HCT116 (cell line): ENCODE measurements at regions not wholly inside any gene's neighbourhood (a gene's known extent, or its start where the extent isn't known, plus 50 kb on each side); places are given as distances from the start of the nearest gene placed in this dataset.

Source experiments
- ATAC-seq: fragments of 200-7000 bp; cut with Tn5 transposase; 2 replicates; pipeline ENCODE4 v1.9.1; 2020; ENCODE audit warnings: mild to moderate bottlenecking, moderate library complexity
- BruUV-seq: library from RNA; stranded (reverse); fragments of 400-500 nt; replicated peaks from 2 replicates; lab custom pipeline; 2021; lab: Mats Ljungman, UMichigan
- CTCF ChIA-PET: fragments of 300-600 bp; sonication (Branson Sonifier 250); formaldehyde crosslinking; loops from one replicate; lab custom pipeline; 2021; ENCODE audit warnings: antibody characterized with exemption; lab: Charles Lee
- POLR2A ChIA-PET: fragments of 300-600, 350-600 bp; sonication (Branson Sonifier 250); formaldehyde crosslinking; loops from one replicate; lab custom pipeline; 2021; ENCODE audit warnings: antibody characterized with exemption; lab: Charles Lee
- RAD21 ChIA-PET, 2 experiments: fragments of 300-600 bp; sonication (Branson Sonifier 250); formaldehyde crosslinking; loops; one replicate each; lab custom pipeline; 2023; ENCODE audit warnings: low total read pairs in 2 of 2; ENCODE audit not compliant: uncharacterized antibody in 2 of 2, unreplicated experiment in 2 of 2, low non-redundant PET in 1 of 2; lab: Charles Lee
- DNase-seq: peaks from one replicate; pipeline ENCODE4 v3.0.0-alpha.2; 2010; ENCODE audit warnings: low read depth, low spot score
- H2AFZ ChIP-seq: fragments of 200-600 bp; shearing (Covaris generic), sonication (generic); 2 replicates; pipeline ENCODE4 v1.6.1; 2017; ENCODE audit warnings: low read depth, mixed run types, mixed read lengths, antibody characterized with exemption, low read length; ENCODE audit not compliant: poor library complexity, severe bottlenecking
- H3K27ac ChIP-seq: 2 replicates; pipeline ENCODE4 v1.5.1; 2012; ENCODE audit warnings: low read depth, low read length
- H3K27me3 ChIP-seq: fragments of 200-600 bp; sonication (generic); 2 replicates; pipeline ENCODE4 v1.6.1; 2016; ENCODE audit warnings: mixed run types, low read length, mixed read lengths; ENCODE audit not compliant: insufficient read depth
- H3K36me3 ChIP-seq, 2 experiments: fragments of 200-500 bp in 1 of 2; fragments of 200-600 bp in 1 of 2; sonication (Bioruptor generic) in 1 of 2; sonication (generic) in 1 of 2; 2 replicates each; pipeline versions ENCODE4 v1.5.1 to v1.6.1; 2014 to 2016; ENCODE audit warnings: low read length in 2 of 2, inconsistent platforms in 1 of 2, mixed read lengths in 1 of 2, mixed run types in 1 of 2; ENCODE audit not compliant: insufficient read depth in 2 of 2, control insufficient read depth in 1 of 2
- H3K4me1 ChIP-seq, 2 experiments: fragments of 200-600 bp in 1 of 2; sonication (generic) in 1 of 2; 2 replicates each; pipeline versions ENCODE4 v1.5.1 to v1.6.1; 2012 to 2017; ENCODE audit warnings: low read length in 2 of 2, inconsistent platforms in 1 of 2, mild to moderate bottlenecking in 1 of 2, mixed read lengths in 1 of 2, mixed run types in 1 of 2, moderate library complexity in 1 of 2; ENCODE audit not compliant: insufficient read depth in 2 of 2, control insufficient read depth in 1 of 2
- H3K4me2 ChIP-seq: fragments of 200-600 bp; sonication (generic); 2 replicates; pipeline ENCODE4 v1.6.1; 2017; ENCODE audit warnings: mixed run types, low read length, mixed read lengths
- H3K4me3 ChIP-seq, 2 experiments: fragments of 200-600 bp in 1 of 2; sonication (generic) in 1 of 2; replicated peaks in 1 of 2; 2 replicates each; pipeline ENCODE4 v1.5.1; 2011 to 2016; ENCODE audit warnings: low read length in 2 of 2, control low read depth in 1 of 2, low read depth in 1 of 2, mild to moderate bottlenecking in 1 of 2, mixed read lengths in 1 of 2, mixed run types in 1 of 2
- H3K79me2 ChIP-seq: fragments of 200-600 bp; sonication (generic); 2 replicates; pipeline ENCODE4 v1.6.1; 2017; ENCODE audit warnings: mild to moderate bottlenecking, mixed run types, low read length, moderate library complexity, mixed read lengths; ENCODE audit not compliant: insufficient read depth
- H3K9ac ChIP-seq: fragments of 200-600 bp; sonication (generic); 2 replicates; pipeline ENCODE4 v1.6.1; 2016; ENCODE audit warnings: low read length, mixed read lengths
- H3K9me2 ChIP-seq: fragments of 200-600 bp; sonication (generic), shearing (Covaris generic); 2 replicates; pipeline ENCODE4 v1.6.1; 2017; ENCODE audit warnings: mixed run types, mild to moderate bottlenecking, moderate library complexity; ENCODE audit not compliant: insufficient read depth
- H3K9me3 ChIP-seq, 2 experiments: fragments of 200-500 bp in 1 of 2; fragments of 200-600 bp in 1 of 2; sonication (Bioruptor generic) in 1 of 2; sonication (generic) in 1 of 2; 2 replicates each; pipeline ENCODE4 v1.6.1; 2014 to 2017; ENCODE audit warnings: low read length in 2 of 2, mixed read lengths in 2 of 2, inconsistent platforms in 1 of 2, low read depth in 1 of 2, mild to moderate bottlenecking in 1 of 2, mixed run types in 1 of 2, moderate library complexity in 1 of 2; ENCODE audit not compliant: control insufficient read depth in 1 of 2, insufficient read depth in 1 of 2
- H4K20me1 ChIP-seq: fragments of 200-600 bp; sonication (generic), shearing (Covaris generic); 2 replicates; pipeline ENCODE4 v1.6.1; 2017; ENCODE audit warnings: mixed run types, mild to moderate bottlenecking, moderate library complexity; ENCODE audit not compliant: insufficient read depth
- ATF3 ChIP-seq: IDR thresholded peaks from 2 replicates; pipeline ENCODE4 v1.6.1; 2012
- CEBPB ChIP-seq: IDR thresholded peaks from 2 replicates; pipeline ENCODE4 v1.6.1; 2012; ENCODE audit warnings: low read depth
- EZH2 ChIP-seq: fragments of 200-600 bp; sonication (generic); IDR thresholded peaks from 2 replicates; pipeline ENCODE4 v1.6.1; 2017; ENCODE audit warnings: antibody characterized with exemption, mixed run types
- FOSL1 ChIP-seq: IDR thresholded peaks from 2 replicates; pipeline ENCODE4 v1.6.1; 2012; ENCODE audit warnings: low read depth
- POLR2A ChIP-seq: IDR thresholded peaks from 2 replicates; pipeline ENCODE4 v1.7.0; 2011; ENCODE audit warnings: borderline replicate concordance; ENCODE audit not compliant: insufficient read depth, insufficient read length; ENCODE audit errors: extremely low read depth
- POLR2AphosphoS5 ChIP-seq: IDR thresholded peaks from 2 replicates; pipeline ENCODE4 v1.6.1; 2011; ENCODE audit warnings: mild to moderate bottlenecking, low read depth, low read length, moderate library complexity
- RAD21 ChIP-seq: IDR thresholded peaks from 2 replicates; pipeline ENCODE4 v1.6.1; 2012; ENCODE audit warnings: low read depth, mild to moderate bottlenecking
- SP1 ChIP-seq: IDR thresholded peaks from 2 replicates; pipeline ENCODE4 v1.6.1; 2012; ENCODE audit warnings: low read depth
- TCF7L2 ChIP-seq: IDR thresholded peaks from 2 replicates; pipeline ENCODE4 v1.7.0; 2011; ENCODE audit warnings: borderline replicate concordance, inconsistent platforms; ENCODE audit not compliant: insufficient read depth, insufficient read length; ENCODE audit errors: extremely low read depth
- YY1 ChIP-seq: IDR thresholded peaks from 2 replicates; pipeline ENCODE4 v1.6.1; 2011; ENCODE audit warnings: low read length, low read depth, moderate library complexity, mild to moderate bottlenecking; ENCODE audit not compliant: insufficient replicate concordance; ENCODE audit errors: extremely low read depth
- ZBTB33 ChIP-seq: IDR thresholded peaks from 2 replicates; pipeline ENCODE4 v1.6.1; 2011; ENCODE audit warnings: mild to moderate bottlenecking, low read length, moderate library complexity; ENCODE audit not compliant: insufficient replicate concordance; ENCODE audit errors: extremely low read depth
- ZNF274 ChIP-seq: fragments of 200-500 bp; sonication (Bioruptor generic); IDR thresholded peaks from 2 replicates; pipeline ENCODE4 v1.6.1; 2014; ENCODE audit warnings: mild to moderate bottlenecking, low read depth, low read length, inconsistent platforms
- intact Hi-C: fragments of 100-400 bp; cut with micrococcal nuclease; formaldehyde crosslinking; loops from 2 replicates; pipeline ENCODE4 v1.10.0; 2022

GRCh38 chr17:77665833-77666232 is 292.7 kb upstream of the TNRC6C start:
- no peaks in the 10 kb centered on the region for H3K9me2 ChIP-seq
- BruUV-seq = no TSS peak
- H4K20me1 ChIP-seq = no peaks in the 10 kb centered on the region
- no peaks in the 10 kb centered on the region for H3K36me3 ChIP-seq
- no peak overlapping the region for H3K4me2 ChIP-seq
- no peaks in the 10 kb centered on the region for H3K79me2 ChIP-seq
- DNase-seq (no peak), ATAC-seq (no peak)
- ChIA-PET POLR2A (no interaction called here), CTCF (no interaction called here), RAD21 (no interaction called here)
- no peak overlapping the region for H3K27ac ChIP-seq
- no peak for TF ChIP-seq FOSL1
- TF ChIP-seq YY1 = no peak
- TF ChIP-seq RAD21 = no peak
- H3K9me3 ChIP-seq = peaks cover 4 to 5% of the 10 kb centered on the region in 2 experiments; a peak in 2 of 4 replicates
- H2AFZ ChIP-seq = no peak overlapping the region
- H3K27me3 ChIP-seq = peaks cover 6% of the 10 kb centered on the region; the same call in 1 of the 2 replicates
- intact Hi-C loops = no loop called here
- no peak overlapping the region for H3K9ac ChIP-seq
- H3K4me1 ChIP-seq = no peaks in the 10 kb centered on the region
- H3K4me3 ChIP-seq = no peak overlapping the region

- H3K36me3 ChIP-seq = no peaks in the 10 kb centered on the region
- no peak overlapping the region for H2AFZ ChIP-seq
- H3K27ac ChIP-seq = no peak overlapping the region
- RAD21 ChIA-PET = no interaction called here
- no peak overlapping the region for H3K4me3 ChIP-seq
- ATAC-seq (no peak), DNase-seq (no peak)
- intact Hi-C loops = no loop called here
- no peaks in the 10 kb centered on the region for H3K4me1 ChIP-seq
- POLR2A ChIA-PET = no interaction called here
- CTCF ChIA-PET = no interaction called here
- H3K4me2 ChIP-seq = no peak overlapping the region
- H4K20me1 ChIP-seq = no peaks in the 10 kb centered on the region
- H3K79me2 ChIP-seq = no peaks in the 10 kb centered on the region
- no peak overlapping the region for H3K9ac ChIP-seq
- H3K9me3 ChIP-seq = peaks cover 4 to 5% of the 10 kb centered on the region in 2 experiments; a peak in 2 of 4 replicates
- H3K9me2 ChIP-seq = no peaks in the 10 kb centered on the region
- BruUV-seq = no TSS peak
- peaks cover 5% of the 10 kb centered on the region; the same call in 1 of the 2 replicates for H3K27me3 ChIP-seq
- TF ChIP-seq POLR2AphosphoS5 = no peak
- TF ChIP-seq ATF3 = no peak
- no peak for TF ChIP-seq POLR2A
- no peak for TF ChIP-seq ZNF274
- no peak for TF ChIP-seq EZH2
- no peak for TF ChIP-seq CEBPB
- no peak for TF ChIP-seq TCF7L2
- no peak for TF ChIP-seq ZBTB33
- no peak for TF ChIP-seq SP1
- TF ChIP-seq, all 23 proteins: peak for 0
These were observed 292.0 kb upstream of the TNRC6C start for GRCh38 chr17:77666462-77666861.
